HG03521 (cell line): ENCODE measurements at regions not wholly inside any gene's neighbourhood (a gene's known extent, or its start where the extent isn't known, plus 50 kb on each side); places are given as distances from the start of the nearest gene placed in this dataset.
"Not testable (repeated sequence)": the region's sequence is repeated elsewhere in the genome, so short reads cannot be mapped to it uniquely, and the experiment has no call there.

ENCODE experiments used
- ATAC-seq: cut with Tn5 transposase; IDR thresholded peaks from one replicate; pipeline ENCODE4 v1.9.1; 2021; ENCODE audit warnings: mild to moderate bottlenecking, moderate library complexity; ENCODE audit not compliant: unreplicated experiment

GRCh38 chr13:44887515-44887914 is 101.8 kb downstream of the NUFIP1 start:
- ATAC-seq, result no peak

- no peak for ATAC-seq
Observed at GRCh38 chr13:44884076-44884729, 105.1 kb downstream of the NUFIP1 start.

GRCh38 chr13:44879452-44880058 is 109.7 kb downstream of the NUFIP1 start:
- ATAC-seq, result no peak

DNA sequence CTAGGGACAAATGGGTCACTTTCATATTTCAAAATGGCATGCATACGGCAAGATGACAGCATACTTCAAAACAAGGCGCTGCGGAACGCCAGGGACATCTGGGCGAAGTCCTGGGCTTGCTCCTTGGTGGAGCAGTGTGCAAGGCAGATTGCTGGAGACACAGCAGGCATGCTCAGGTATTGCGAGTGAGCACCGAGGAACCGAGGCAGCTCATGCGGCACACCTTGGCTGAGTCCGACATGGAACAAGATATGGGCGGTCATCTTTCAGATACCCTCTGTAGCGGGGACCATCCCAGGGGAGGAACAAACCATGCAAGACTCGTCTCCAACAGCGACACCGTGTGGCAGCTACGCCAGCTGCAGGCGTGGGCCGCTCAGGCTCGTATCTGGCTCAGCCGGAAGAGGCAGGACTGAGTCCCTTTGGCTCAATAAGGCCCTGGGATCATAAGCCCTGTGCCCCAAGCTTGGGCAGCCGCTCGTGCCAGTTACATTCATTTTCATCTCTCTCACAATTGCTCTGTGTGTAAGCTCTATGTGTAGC is 112.4 kb downstream of the NUFIP1 start:
- no peak for ATAC-seq

DNA sequence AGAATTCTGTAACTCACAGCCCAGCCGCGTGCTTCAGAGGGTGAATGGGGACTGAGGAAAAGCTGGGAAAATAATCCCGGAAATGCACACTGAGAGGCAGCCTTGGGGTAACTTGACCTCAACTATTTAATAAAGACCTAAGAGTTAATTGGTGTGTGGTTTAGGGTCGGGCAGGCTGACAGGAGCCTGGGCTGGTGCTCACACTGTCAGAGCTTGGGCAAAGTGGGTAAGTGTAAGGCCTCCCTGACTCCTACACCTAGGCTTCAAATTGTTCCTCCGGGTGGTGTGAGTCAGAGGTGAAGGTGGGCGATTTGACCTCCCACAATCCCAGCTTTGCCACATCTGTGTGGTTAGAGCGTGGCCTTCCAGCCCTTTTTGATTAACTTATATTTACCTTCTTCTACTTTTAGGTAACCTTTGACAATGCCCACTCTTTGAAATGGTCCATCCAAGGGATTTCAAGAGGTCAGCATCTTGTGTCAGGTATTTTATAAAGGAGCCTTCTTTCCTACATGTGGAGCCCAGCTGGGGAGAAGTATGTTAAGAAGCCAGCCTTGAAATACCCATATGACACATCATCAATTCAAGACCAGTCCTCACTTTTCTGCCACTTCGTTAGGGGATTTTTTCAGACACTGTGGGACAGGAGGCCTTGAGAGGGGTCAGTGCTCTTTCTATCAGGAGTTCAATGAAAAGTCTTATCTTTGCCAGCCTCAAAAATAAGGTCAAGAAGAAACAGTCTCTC is 114.2 kb downstream of the NUFIP1 start:
- ATAC-seq, result no peak

- no peak for ATAC-seq
Observed at GRCh38 chr13:44874176-44874575, 115.1 kb downstream of the NUFIP1 start.

GRCh38 chr13:44873461-44873860 is 115.8 kb downstream of the NUFIP1 start:
- ATAC-seq, result no peak

- ATAC-seq, result no peak
Observed at GRCh38 chr13:44872751-44873150, 116.5 kb downstream of the NUFIP1 start.

DNA sequence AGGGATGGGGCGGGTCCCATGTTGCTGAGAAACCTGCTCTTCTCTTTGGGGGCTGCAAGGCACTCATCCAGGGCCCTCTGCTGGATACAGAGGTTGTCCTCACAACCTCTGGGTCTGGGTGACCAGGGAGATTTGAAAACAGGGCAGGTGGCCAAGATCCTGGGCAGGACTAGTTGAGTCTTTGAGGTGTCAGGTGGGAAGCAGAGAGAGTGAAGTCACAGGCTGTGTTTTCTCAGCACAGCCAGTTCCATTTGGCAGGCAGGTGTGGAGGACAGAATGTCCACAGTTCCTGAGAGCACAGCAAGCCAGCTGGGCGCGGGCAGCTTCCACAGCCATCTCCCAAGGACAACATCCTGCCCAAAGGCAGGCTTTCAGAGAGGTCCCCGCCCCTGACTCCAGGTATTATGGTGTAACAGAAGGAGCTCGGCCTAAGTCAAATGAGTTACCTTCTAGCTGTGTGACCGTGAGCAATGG is 118.8 kb downstream of the NUFIP1 start:
- ATAC-seq, result no peak

- no peak for ATAC-seq
Observed at GRCh38 chr13:44869167-44869566, 120.1 kb downstream of the NUFIP1 start.

- peak; percentile 88 for ATAC-seq
Observed at GRCh38 chr13:44868397-44868796, 120.9 kb downstream of the NUFIP1 start.

- ATAC-seq, result no peak
Observed at GRCh38 chr13:44867825-44868224, 121.4 kb downstream of the NUFIP1 start.

- no peak for ATAC-seq
Observed at GRCh38 chr13:44866411-44866911, 122.8 kb downstream of the NUFIP1 start.

GRCh38 chr13:44865722-44866410 is 123.4 kb downstream of the NUFIP1 start:
- ATAC-seq, result no peak

- ATAC-seq, result not testable (repeated sequence)
Observed at GRCh38 chr13:44863641-44864040, 125.6 kb downstream of the NUFIP1 start.

DNA sequence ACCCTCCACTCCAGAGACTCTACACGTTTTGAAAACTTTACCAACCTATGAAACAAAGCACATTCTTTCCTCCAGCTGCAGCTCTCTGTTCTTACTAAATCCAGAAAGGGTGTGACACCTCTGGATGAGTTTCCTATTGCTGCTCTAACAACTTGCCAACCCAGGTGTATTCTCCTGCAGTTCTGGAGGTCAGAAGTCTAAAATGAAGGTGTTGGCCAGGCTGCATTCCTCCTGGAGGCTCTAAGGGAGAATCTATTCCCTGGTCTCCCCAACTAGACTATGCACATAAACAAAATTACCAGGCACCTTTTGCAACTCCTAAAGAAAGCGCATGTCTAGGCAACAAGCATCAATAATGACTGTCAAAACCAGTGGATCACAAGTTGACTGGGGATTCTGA is 128.8 kb downstream of the NUFIP1 start:
- ATAC-seq, result no peak

- ATAC-seq, result no peak
Observed at GRCh38 chr13:44857736-44858135, 131.5 kb downstream of the NUFIP1 start.

DNA sequence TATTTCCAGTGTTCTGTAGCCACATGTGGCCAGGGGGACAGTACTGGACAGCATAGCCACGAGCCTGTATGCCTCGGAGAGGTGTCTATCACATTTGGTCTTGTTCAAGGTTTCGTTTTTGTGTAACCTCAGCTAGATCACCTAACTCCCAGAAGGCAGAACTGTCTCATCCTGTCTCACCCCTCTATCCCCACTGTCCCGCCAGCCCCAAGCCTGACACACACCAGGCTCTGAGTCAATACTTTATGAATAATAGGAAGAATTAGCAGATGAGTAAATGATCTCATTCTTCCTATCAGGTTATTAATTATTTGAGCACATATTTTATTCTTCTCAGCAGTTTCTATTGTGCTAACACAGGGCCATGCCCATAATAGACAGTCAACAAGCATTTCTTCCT is 132.2 kb downstream of the NUFIP1 start:
- ATAC-seq, result no peak

GRCh38 chr13:44855860-44856259 is 133.4 kb downstream of the NUFIP1 start:
- no peak for ATAC-seq

DNA sequence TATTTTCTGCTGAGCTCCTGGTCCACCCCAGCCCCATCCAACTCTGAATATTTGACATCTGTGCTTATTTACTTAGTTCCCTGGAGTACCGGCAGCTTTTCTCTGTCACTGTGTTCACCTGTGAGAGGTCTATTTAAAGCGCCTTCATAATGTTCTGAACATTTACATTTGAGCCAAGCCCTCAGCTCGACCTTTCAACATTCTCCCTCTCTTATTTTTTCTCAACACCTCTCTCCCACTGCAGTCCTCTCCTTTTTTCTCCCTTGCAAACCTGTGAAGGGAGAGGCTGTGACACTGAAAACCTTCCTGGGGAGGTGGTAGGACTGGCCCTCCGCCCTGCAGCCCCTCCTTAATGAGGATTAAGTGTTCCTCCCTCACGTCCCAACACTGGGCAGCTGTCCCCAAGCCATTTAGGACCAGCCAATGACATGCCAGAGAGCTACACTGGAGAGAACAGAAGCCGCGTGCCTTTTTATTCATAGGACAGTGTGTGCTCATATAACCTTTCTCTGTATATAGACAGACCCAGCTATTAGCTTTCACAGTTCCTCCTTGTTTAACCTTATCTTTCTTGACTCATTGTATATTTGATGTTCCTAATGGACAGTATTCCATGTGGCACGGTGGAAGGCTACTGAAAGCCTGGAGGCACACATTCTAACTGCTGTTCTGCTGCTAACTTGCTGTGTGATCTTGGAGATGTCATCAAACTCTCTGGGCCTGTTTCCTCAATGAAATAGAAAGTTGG is 134.8 kb downstream of the NUFIP1 start:
- ATAC-seq, result no peak
